ENCODE measurements at regions not wholly inside any gene's neighbourhood (a gene's known extent, or its start where the extent isn't known, plus 50 kb on each side); places are given as distances from the start of the nearest gene placed in this dataset.
"Not testable (repeated sequence)": the region's sequence is repeated elsewhere in the genome, so short reads cannot be mapped to it uniquely, and the experiment has no call there.

GRCh38 chr2:34785206-34785785 lies 1186.2 kb upstream of the FAM98A start:
- no peak for DNase-seq

GRCh38 chr2:34784701-34785100 lies 1185.6 kb upstream of the FAM98A start:
- DNase-seq: no peak

- DNase-seq: not testable (repeated sequence)
These were observed 1151.6 kb upstream of the FAM98A start for GRCh38 chr2:34750742-34751141.

- DNase-seq: peak; percentile 7
These were observed 1148.5 kb upstream of the FAM98A start for GRCh38 chr2:34747643-34748042.

GRCh38 chr2:34738691-34739090 lies 1139.6 kb upstream of the FAM98A start:
- DNase-seq: no peak

- no peak for DNase-seq
These were observed 1138.0 kb upstream of the FAM98A start for GRCh38 chr2:34737146-34737545.

GRCh38 chr2:34736482-34736881 lies 1137.4 kb upstream of the FAM98A start:
- DNase-seq: no peak

GRCh38 chr2:34734662-34735061 lies 1135.6 kb upstream of the FAM98A start:
- peak; percentile 18 for DNase-seq

GRCh38 chr2:34734042-34734441 lies 1134.9 kb upstream of the FAM98A start:
- DNase-seq: no peak

GRCh38 chr2:34731292-34731691 lies 1132.2 kb upstream of the FAM98A start:
- no peak for DNase-seq

- DNase-seq: no peak
These were observed 1130.7 kb upstream of the FAM98A start for GRCh38 chr2:34729845-34730244.

GRCh38 chr2:34724107-34724506 lies 1125.0 kb upstream of the FAM98A start:
- DNase-seq: no peak

- DNase-seq: no peak
These were observed 1124.6 kb upstream of the FAM98A start for GRCh38 chr2:34723683-34724082.

GRCh38 chr2:34719206-34719605 lies 1120.1 kb upstream of the FAM98A start:
- DNase-seq: no peak

- peak; percentile 61 for DNase-seq
These were observed 1106.6 kb upstream of the FAM98A start for GRCh38 chr2:34705551-34706247.

- no peak for DNase-seq
These were observed 1104.2 kb upstream of the FAM98A start for GRCh38 chr2:34703292-34703691.

- DNase-seq: not testable (repeated sequence)
These were observed 1103.3 kb upstream of the FAM98A start for GRCh38 chr2:34702391-34702790.

- not testable (repeated sequence) for DNase-seq
These were observed 1078.5 kb upstream of the FAM98A start for GRCh38 chr2:34677591-34677990.

GRCh38 chr2:34677119-34677531 lies 1078.0 kb upstream of the FAM98A start:
- peak; percentile 68 for DNase-seq

- no peak for DNase-seq
These were observed 1071.4 kb upstream of the FAM98A start for GRCh38 chr2:34670482-34670881.

GRCh38 chr2:34666821-34667220 lies 1067.7 kb upstream of the FAM98A start:
- no peak for DNase-seq

- peak; percentile 33 for DNase-seq
These were observed 1065.2 kb upstream of the FAM98A start for GRCh38 chr2:34664266-34664665.

GRCh38 chr2:34663314-34663713 lies 1064.2 kb upstream of the FAM98A start:
- DNase-seq: no peak

- no peak for DNase-seq
These were observed 1061.6 kb upstream of the FAM98A start for GRCh38 chr2:34660741-34661140.

GRCh38 chr2:34656632-34657031 lies 1057.5 kb upstream of the FAM98A start:
- DNase-seq: no peak

Data from kidney glomerular epithelial cell (primary cell).